Ovary (tissue), 3 donors: ENCODE measurements at regions not wholly inside any gene's neighbourhood (a gene's known extent, or its start where the extent isn't known, plus 50 kb on each side); places are given as distances from the start of the nearest gene placed in this dataset.

Experiments
- CTCF ChIP-seq, 3 donors: fragments of 450-650 bp in 2 of 3; fragments of 200-600 bp in 1 of 3; IDR thresholded peaks; one replicate each; pipeline versions ENCODE4 v1.5.1 to v1.8.0; 2016 to 2022; ENCODE audit warnings: antibody characterized with exemption in 3 of 3, mild to moderate bottlenecking in 1 of 3
- EP300 ChIP-seq: sonication (generic); formaldehyde crosslinking; IDR thresholded peaks from one replicate; pipeline ENCODE4 v1.6.1; 2017; ENCODE audit warnings: antibody characterized with exemption
- POLR2A ChIP-seq: fragments of 450-650 bp; IDR thresholded peaks from one replicate; pipeline ENCODE4 v1.6.1; 2017; ENCODE audit warnings: antibody characterized with exemption, mild to moderate bottlenecking, moderate library complexity
- donor health status: DM: no; HTN: no; CAD: no.

GRCh38 chr10:3235395-3235794 is 62.8 kb upstream of the PITRM1 start:
- TF ChIP-seq CTCF (IDR thresholded peaks at IDR 0.05): no peak
- TF ChIP-seq POLR2A: no peak
- TF ChIP-seq EP300: no peak
